ENCODE measurements at regions not wholly inside any gene's neighbourhood (a gene's known extent, or its start where the extent isn't known, plus 50 kb on each side); places are given as distances from the start of the nearest gene placed in this dataset.

- H3K4me1 Mint-ChIP-seq (ENCODE audit: low read depth), result no peaks in the 10 kb centered on the region
- no peak for TF ChIP-seq CTCF (IDR thresholded peaks at IDR 0.05; ENCODE audit: unreplicated experiment)
- H3K4me3 Mint-ChIP-seq (ENCODE audit: low read depth), result no peak overlapping the region
- H3K36me3 Mint-ChIP-seq (ENCODE audit: insufficient read depth), result no peaks in the 10 kb centered on the region
- DNase-seq (ENCODE audit: low spot score, unreplicated experiment), result no peak
- no peak overlapping the region for H3K27ac Mint-ChIP-seq
- H3K27me3 Mint-ChIP-seq, result no peaks in the 10 kb centered on the region
- peaks cover 15% of the 10 kb centered on the region for H3K9me3 Mint-ChIP-seq (ENCODE audit: low read depth)
Measured at GRCh38 chrX:13494562-13494961, 74.8 kb upstream of the EGFL6 start.

GRCh38 chrX:13493659-13494058, 75.7 kb upstream of the EGFL6 start:
- no peaks in the 10 kb centered on the region for H3K27me3 Mint-ChIP-seq
- no peaks in the 10 kb centered on the region for H3K4me1 Mint-ChIP-seq (ENCODE audit: low read depth)
- H3K27ac Mint-ChIP-seq, result no peak overlapping the region
- no peak for TF ChIP-seq CTCF (IDR thresholded peaks at IDR 0.05; ENCODE audit: unreplicated experiment)
- H3K36me3 Mint-ChIP-seq (ENCODE audit: insufficient read depth), result no peaks in the 10 kb centered on the region
- H3K9me3 Mint-ChIP-seq (ENCODE audit: low read depth), result peaks cover 13% of the 10 kb centered on the region
- no peak overlapping the region for H3K4me3 Mint-ChIP-seq (ENCODE audit: low read depth)
- DNase-seq (ENCODE audit: low spot score, unreplicated experiment), result no peak

DNA sequence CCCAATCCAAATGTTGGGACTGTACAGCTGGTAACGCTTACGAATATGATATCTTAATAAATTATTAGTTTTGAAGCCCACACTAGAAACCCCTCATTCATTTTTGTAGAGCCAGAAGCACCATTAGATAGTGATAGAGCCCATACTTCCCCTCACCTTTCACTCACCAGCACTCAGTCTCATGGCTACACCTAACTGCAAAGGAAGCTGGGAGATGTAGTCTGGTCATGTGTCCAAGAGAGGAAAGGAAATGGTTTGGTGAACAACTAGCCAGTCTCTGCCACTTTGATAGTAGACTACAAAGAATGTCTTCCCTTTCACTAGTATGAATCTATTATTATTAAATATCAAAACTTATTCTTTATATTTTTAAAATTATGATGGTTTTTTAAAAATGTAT, 77.1 kb upstream of the EGFL6 start:
- H3K27ac Mint-ChIP-seq, result no peak overlapping the region

GRCh38 chrX:13491061-13491460, 78.3 kb upstream of the EGFL6 start:
- H3K4me3 Mint-ChIP-seq (ENCODE audit: low read depth), result no peak overlapping the region
- H3K27me3 Mint-ChIP-seq, result no peaks in the 10 kb centered on the region
- no peak overlapping the region for H3K27ac Mint-ChIP-seq
- no peak for DNase-seq (ENCODE audit: low spot score, unreplicated experiment)
- TF ChIP-seq CTCF (IDR thresholded peaks at IDR 0.05; ENCODE audit: unreplicated experiment), result no peak
- H3K36me3 Mint-ChIP-seq (ENCODE audit: insufficient read depth), result no peaks in the 10 kb centered on the region
- H3K4me1 Mint-ChIP-seq (ENCODE audit: low read depth), result peaks cover 6% of the 10 kb centered on the region
- H3K9me3 Mint-ChIP-seq (ENCODE audit: low read depth), result peaks cover 12% of the 10 kb centered on the region

More for the DNA sequence above, 77.1 kb upstream of the EGFL6 start:
- H3K9me3 Mint-ChIP-seq (ENCODE audit: low read depth), result peaks cover 6% of the 10 kb centered on the region
- no peaks in the 10 kb centered on the region for H3K27me3 Mint-ChIP-seq
- no peak for TF ChIP-seq CTCF (IDR thresholded peaks at IDR 0.05; ENCODE audit: unreplicated experiment)
- no peak for DNase-seq (ENCODE audit: low spot score, unreplicated experiment)
- peaks cover 4% of the 10 kb centered on the region for H3K4me1 Mint-ChIP-seq (ENCODE audit: low read depth)
- no peaks in the 10 kb centered on the region for H3K36me3 Mint-ChIP-seq (ENCODE audit: insufficient read depth)
- H3K4me3 Mint-ChIP-seq (ENCODE audit: low read depth), result no peak overlapping the region

- Mint-ChIP-seq H3K4me1 (ENCODE audit: low read depth) (peaks cover 9% of the 10 kb centered on the region), H3K27me3 (no peaks in the 10 kb centered on the region), H3K9me3 (ENCODE audit: low read depth) (peaks cover 9% of the 10 kb centered on the region), H3K4me3 (ENCODE audit: low read depth) (no peak overlapping the region), H3K27ac (no peak overlapping the region), H3K36me3 (ENCODE audit: insufficient read depth) (no peaks in the 10 kb centered on the region)
- no peak for DNase-seq (ENCODE audit: low spot score, unreplicated experiment)
- TF ChIP-seq CTCF (IDR thresholded peaks at IDR 0.05; ENCODE audit: unreplicated experiment), result no peak
Measured at GRCh38 chrX:13489454-13489853, 79.9 kb upstream of the EGFL6 start.
